Suppressor macrophage treated with lipopolysaccharide for 1 hour (primary cell): ENCODE measurements at regions not wholly inside any gene's neighbourhood (a gene's known extent, or its start where the extent isn't known, plus 50 kb on each side); places are given as distances from the start of the nearest gene placed in this dataset.
"Not testable (repeated sequence)": the region's sequence is repeated elsewhere in the genome, so short reads cannot be mapped to it uniquely, and the experiment has no call there.

Source experiments
- DNase-seq, 3 donors: peaks; one replicate each; pipeline ENCODE4 v3.0.0-alpha.2; 2020 to 2022

GRCh38 chr22:49694462-49695260 is 133.0 kb downstream of the BRD1 start:
- no peak for DNase-seq

- no peak for DNase-seq
Observed at GRCh38 chr22:49693848-49694247, 133.8 kb downstream of the BRD1 start.

GRCh38 chr22:49693416-49693815 is 134.3 kb downstream of the BRD1 start:
- no peak for DNase-seq

- DNase-seq: no peak
Observed at GRCh38 chr22:49692499-49693225, 135.0 kb downstream of the BRD1 start.

GRCh38 chr22:49691256-49691655 is 136.4 kb downstream of the BRD1 start:
- DNase-seq: no peak

GRCh38 chr22:49690454-49690853 is 137.2 kb downstream of the BRD1 start:
- DNase-seq: no peak

GRCh38 chr22:49689858-49690257 is 137.8 kb downstream of the BRD1 start:
- no peak for DNase-seq

- DNase-seq: no peak
Observed at GRCh38 chr22:49689255-49689770, 138.4 kb downstream of the BRD1 start.

- DNase-seq: no peak
Observed at GRCh38 chr22:49688516-49689254, 139.0 kb downstream of the BRD1 start.

GRCh38 chr22:49687786-49688515 is 139.7 kb downstream of the BRD1 start:
- no peak for DNase-seq

GRCh38 chr22:49687333-49687732 is 140.3 kb downstream of the BRD1 start:
- no peak for DNase-seq

GRCh38 chr22:49686495-49687219 is 141.0 kb downstream of the BRD1 start:
- no peak for DNase-seq

GRCh38 chr22:49685686-49686085 is 142.0 kb downstream of the BRD1 start:
- no peak for DNase-seq

- no peak for DNase-seq
Observed at GRCh38 chr22:49685116-49685515, 142.6 kb downstream of the BRD1 start.

GRCh38 chr22:49683032-49683431 is 144.6 kb downstream of the BRD1 start:
- DNase-seq: no peak

GRCh38 chr22:49680819-49681218 is 146.9 kb downstream of the BRD1 start:
- DNase-seq: not testable (repeated sequence)

GRCh38 chr22:49678842-49679170 is 148.9 kb downstream of the BRD1 start:
- no peak for DNase-seq

GRCh38 chr22:49678137-49678841 is 149.4 kb downstream of the BRD1 start:
- no peak for DNase-seq

- DNase-seq: no peak
Observed at GRCh38 chr22:49677495-49677889, 150.2 kb downstream of the BRD1 start.

GRCh38 chr22:49676783-49677494 is 150.7 kb downstream of the BRD1 start:
- no peak for DNase-seq

- DNase-seq: no peak
Observed at GRCh38 chr22:49676230-49676629, 151.4 kb downstream of the BRD1 start.
